Esophagus squamous epithelium (tissue), 4 donors: ENCODE measurements at regions not wholly inside any gene's neighbourhood (a gene's known extent, or its start where the extent isn't known, plus 50 kb on each side); places are given as distances from the start of the nearest gene placed in this dataset.

Source experiments
- POLR2A ChIP-seq, 4 donors: fragments of 450-650 bp; IDR thresholded peaks; one replicate each; pipeline ENCODE4 v1.6.1; 2017; ENCODE audit warnings: antibody characterized with exemption in 4 of 4, mild to moderate bottlenecking in 4 of 4, moderate library complexity in 3 of 4
- TF ChIP-seq, protein P1 (sequence below), 6 experiments: fragments of 450-650 bp in 4 of 6; fragments of 200-600 bp in 2 of 6; sonication (generic) in 2 of 6; IDR thresholded peaks; one replicate each; pipeline ENCODE4 v1.5.1; 2016 to 2019; ENCODE audit warnings: antibody characterized with exemption in 6 of 6, mild to moderate bottlenecking in 4 of 6, moderate library complexity in 4 of 6

DNA sequence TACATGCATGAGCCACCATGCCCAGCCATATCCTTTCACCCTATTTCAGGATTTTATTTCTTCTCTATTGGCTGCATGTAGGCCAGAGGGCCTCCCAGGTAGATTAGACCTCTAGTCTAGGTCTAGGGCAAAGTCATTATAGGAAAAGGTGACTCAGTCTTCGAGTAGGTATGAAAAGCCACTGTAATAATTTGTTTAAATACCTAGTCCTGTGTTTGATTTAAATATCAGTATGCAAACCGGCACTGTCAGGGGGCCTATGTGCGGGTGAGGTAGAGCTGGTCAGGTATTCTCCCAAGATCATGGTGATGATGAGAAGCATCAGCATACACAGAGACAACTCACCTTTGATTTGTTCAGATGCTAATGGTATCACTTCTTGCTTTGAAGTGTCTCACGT is 101.4 kb upstream of the UMPS start:
- TF ChIP-seq, protein P1, sequence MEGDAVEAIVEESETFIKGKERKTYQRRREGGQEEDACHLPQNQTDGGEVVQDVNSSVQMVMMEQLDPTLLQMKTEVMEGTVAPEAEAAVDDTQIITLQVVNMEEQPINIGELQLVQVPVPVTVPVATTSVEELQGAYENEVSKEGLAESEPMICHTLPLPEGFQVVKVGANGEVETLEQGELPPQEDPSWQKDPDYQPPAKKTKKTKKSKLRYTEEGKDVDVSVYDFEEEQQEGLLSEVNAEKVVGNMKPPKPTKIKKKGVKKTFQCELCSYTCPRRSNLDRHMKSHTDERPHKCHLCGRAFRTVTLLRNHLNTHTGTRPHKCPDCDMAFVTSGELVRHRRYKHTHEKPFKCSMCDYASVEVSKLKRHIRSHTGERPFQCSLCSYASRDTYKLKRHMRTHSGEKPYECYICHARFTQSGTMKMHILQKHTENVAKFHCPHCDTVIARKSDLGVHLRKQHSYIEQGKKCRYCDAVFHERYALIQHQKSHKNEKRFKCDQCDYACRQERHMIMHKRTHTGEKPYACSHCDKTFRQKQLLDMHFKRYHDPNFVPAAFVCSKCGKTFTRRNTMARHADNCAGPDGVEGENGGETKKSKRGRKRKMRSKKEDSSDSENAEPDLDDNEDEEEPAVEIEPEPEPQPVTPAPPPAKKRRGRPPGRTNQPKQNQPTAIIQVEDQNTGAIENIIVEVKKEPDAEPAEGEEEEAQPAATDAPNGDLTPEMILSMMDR (IDR thresholded peaks at IDR 0.05), result no peak
- TF ChIP-seq POLR2A (IDR thresholded peaks at IDR 0.05), result no peak
